Fibroblast of the conjunctiva (primary cell): ENCODE measurements at regions not wholly inside any gene's neighbourhood (a gene's known extent, or its start where the extent isn't known, plus 50 kb on each side); places are given as distances from the start of the nearest gene placed in this dataset.

Experiments
- DNase-seq: peaks from one replicate; pipeline ENCODE4 v3.0.0-alpha.2; 2010; ENCODE audit warnings: low read depth

DNA sequence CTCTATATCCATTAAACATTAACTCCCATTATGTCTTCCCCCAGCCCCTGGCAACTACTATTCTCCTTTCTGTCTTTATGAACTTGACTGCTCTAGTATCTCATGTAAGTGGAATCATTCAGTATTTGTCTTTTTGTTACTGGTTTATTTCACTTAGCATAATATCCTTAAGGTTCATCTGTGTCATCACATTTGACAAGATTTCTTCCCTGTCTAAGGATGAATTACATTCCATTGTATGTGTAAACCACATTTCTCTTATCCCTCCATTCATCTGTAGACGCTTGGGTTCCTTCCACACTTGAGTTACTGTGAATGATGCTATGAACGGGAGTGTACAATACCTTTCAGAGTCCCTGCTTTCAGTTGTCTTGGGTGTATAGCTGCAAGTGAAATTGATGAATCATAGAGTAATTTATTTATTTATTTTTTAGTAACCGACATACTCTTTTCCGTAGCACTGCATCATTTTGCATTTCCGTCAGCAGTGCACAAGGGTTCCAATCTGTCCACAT, 399.7 kb upstream of the RBFOX1 start:
- no peak for DNase-seq

DNA sequence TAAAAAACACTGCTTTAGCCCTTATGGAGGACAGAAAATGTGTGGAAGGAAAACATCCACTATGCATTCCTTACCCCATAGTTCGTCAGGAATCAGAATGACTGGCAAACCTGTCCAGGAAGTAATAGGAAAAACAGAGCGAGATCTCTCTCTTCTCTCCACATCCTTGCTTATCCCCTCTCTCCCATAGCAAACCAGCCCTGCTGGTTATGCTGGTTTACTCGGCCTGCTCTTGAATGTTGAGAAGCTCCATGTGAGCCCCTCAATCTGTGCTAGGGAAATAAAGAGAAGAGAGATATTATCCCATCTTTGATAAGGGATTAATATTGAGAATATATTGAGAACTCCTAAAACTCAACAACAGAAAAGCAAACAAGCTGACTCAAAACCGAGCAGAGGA, 402.8 kb upstream of the RBFOX1 start:
- DNase-seq, result no peak

DNA sequence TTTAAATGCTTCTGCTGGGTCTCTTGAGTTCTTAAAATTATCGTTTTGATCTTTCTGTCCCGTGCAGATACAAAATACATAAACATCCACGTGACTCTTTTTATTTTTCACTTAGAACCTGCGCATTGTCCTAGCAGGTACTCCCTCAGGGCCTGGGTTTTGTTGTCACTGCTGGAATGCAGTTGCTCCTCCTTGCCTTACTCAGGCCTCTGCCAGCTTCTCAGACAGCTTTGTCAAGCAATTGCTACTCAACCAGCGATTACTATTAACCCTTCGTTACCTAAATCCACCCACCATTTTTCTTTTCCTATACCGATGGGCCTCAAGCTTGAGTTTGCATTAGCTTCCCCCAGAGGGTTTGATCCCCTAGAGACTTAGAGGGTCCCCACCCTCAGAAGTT, 405.9 kb upstream of the RBFOX1 start:
- DNase-seq, result no peak

DNA sequence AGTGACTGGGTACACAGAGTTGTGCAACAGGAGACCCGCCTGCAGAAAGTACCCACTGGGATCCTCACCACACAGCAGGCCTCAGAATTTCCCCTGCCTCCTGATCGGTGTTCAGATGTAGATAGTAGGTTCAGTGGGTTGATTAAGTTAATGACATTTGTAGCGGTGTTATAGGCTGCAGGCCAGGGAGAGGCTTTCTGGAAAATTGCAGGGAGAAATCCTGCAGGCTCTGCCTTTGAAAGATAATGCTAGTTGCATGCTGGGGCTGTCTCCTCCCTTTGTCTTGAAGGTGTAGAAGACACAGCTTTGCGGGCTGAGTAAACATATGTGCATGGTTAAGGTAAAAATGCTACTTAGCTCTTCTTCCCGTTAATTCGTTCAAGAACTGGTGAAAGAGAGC, 406.3 kb upstream of the RBFOX1 start:
- no peak for DNase-seq

DNA sequence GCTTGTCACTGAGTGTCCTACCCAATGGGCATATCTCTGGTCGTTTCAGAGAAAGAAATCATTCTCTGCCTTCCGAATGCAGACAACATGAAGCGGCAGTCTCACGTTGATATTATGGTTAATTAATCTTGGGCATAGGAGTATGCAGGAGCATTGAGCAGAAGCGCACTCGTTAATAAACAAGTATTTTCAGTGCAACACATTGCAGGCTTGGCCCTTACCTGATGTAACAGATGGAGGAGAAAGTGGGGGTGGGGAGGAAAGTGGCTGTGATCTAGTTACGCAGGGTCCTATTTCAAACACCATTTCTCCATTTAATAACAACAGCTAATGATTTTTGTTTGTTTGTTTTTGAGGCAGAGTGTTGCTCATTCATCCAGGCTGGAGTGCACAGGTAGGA, 414.0 kb upstream of the RBFOX1 start:
- no peak for DNase-seq

DNA sequence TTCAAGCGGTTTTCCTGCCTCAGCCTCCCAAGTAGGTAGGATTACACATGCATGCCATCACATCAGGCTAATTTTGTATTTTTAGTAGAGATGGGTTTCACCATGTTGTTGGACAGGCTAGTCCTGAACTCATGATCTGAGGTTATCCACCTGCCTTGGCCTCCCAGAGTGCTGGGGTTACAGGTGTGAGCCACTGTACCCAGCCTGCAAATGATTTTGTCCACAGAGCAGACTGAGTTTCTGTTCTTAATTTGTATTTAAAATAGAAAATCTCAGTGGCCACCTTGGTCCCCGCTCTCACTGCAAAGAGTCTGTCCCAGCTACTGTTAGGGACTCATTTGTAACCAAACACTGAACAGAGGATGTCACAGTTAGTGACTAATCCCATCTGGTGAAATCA, 415.7 kb upstream of the RBFOX1 start:
- DNase-seq, result no peak

DNA sequence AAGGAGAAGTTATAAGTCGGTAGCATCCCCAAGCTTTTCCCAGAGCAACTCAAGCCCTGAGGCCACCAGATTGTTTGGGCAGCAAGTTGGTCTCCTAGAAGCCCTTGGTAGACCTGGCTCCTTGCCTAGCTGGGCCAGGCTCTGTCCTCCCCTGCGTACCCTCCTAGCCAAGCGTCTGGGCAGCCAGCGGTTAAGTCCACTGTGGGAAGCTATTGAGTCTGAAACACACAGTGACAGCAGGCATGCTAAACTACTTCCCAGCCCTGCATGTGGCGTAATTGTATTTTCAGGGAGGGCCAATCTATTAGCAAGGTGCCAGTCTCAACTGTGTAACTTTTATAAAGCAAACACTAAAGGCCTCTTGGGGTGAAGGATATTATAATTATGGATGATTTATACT, 419.1 kb upstream of the RBFOX1 start:
- no peak for DNase-seq

DNA sequence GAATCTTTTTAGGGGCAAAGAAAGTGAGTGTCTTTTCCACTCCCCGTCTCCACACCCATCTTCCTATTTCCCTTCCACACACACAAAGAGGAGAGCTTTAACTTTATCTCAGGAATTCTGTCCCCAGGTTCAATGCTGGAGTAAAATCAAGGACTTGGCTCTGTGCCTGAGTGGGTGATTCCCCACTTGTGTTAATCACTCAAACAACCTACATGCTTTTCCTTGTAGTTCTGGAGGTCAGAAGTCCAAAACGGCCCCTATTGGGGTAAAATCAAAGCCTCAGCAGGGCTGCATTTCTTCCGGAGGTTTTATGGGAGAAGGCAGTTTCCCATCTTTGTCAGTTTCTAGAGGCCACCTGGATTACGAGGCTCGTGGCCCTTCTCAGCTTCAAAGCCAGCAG, 422.3 kb upstream of the RBFOX1 start:
- no peak for DNase-seq

DNA sequence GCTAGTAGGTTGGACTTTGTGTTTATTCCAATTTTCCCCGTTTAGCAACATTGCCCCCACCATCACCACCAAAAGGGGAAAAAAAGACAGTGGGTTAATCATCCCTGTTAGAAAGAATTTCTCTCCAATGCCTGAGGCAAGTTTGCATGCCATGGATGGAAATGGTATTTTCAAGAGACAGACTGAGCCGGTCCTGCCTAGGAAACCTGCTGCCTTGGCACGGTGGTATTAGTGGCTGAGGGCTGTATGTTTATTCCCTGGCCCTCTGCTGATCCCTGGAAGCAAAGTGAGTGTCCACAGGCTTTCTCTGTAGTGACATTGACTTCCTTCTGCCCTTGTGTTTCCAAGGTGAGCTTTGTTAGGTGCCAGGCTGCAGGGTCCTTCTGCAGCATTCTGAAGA, 427.0 kb upstream of the RBFOX1 start:
- DNase-seq, result no peak

DNA sequence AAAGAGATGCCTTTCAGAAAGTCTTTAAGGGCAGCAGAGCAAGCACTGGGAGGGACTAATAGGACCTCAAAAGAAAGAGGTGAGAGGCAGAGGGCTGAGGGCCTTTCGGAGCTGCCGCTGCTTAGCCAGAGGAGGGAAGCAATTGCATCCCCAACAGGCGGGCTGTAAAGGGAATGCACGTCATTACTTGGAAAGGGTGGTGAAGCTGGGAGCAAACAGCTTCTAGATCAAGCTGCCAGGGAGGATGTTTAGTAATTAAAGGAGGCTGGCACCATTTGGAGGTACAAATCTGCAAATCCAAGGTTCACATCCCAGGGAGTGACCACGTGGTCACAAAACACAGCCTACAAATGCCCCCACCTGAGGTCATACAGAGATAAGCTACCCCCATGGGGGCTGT, 429.0 kb upstream of the RBFOX1 start:
- DNase-seq, result no peak

DNA sequence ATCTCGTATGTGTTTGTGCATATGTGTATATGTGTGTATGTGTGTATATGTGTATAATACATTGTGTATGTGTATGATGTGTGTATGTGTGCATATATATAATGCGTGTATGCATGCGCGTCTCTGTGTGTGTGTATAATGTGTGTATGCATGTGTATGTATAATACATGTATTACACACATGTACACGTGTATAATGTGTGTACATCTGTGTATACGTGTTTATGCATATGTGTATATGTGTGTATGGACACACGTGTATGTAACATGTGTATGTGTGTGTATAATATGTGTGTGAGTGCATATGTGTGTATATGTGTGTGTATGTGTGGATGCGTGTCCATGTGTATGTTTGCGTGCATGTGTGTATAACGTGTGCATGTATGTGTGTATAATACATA, 433.7 kb upstream of the RBFOX1 start:
- DNase-seq, result no peak

DNA sequence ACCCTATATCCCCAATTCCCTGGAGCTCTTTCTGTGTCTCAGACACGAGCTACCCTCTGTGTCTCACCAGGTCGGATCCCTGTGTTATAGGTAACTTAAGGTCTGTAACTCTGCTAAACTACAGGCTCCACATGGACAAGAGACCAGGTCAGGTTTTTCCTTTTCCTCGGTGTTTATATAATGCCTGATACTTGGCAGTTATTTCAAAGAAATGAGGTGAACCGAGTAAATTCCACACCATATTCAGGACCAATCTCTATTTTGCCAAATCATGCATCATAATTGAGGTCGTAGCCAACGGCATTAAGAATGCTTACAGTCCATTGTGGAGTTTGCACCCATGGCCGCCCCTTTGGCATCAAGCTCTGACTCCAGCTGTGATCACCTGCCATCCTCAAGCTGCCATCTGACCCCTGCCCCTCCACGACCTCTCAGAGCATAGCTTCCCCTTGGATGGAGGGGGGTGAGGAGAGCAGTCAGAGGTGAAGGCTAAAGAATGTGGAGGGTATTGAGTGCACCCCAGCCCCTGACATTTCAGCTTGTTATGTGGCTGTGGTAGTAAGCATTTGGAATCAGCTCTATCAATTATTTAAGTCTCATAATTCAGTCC, 434.7 kb upstream of the RBFOX1 start:
- no peak for DNase-seq

DNA sequence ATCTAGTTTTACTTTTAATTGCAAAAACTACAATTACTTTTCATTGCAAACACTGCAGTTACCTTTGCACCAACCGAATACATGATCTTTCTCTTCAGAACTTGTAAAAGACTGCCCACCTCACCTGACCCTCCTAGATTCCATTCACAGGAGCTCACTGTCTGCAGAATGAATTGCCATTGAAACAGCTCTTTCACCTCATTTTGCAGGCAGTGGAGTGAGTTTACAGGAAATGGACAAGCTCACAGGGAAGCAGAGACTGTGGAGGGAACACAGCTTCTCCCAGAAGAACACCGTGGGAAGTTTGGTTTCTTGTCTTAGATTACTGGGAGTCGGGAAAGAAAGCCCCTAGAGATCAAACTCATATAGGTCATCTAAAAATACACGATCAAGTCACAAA, 439.7 kb upstream of the RBFOX1 start:
- DNase-seq, result no peak

DNA sequence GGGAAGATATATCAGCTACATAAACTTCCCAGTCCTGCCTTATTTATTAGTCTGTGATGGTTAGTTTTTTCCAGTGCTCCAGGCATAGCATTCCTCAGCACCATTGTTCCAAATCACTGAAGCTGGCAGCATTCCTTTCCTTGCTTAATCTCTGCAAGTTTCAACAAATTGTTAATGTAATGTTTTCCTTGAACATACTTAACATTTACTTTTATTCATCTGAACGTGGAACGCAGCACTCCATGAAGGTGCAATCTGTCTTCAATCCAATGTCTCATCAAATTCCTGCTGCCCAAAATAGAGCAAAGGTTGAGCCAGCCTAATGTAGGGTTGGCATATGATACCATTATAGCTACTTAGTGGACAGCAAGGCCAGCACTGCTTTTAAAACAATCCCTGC, 441.1 kb upstream of the RBFOX1 start:
- DNase-seq, result no peak

DNA sequence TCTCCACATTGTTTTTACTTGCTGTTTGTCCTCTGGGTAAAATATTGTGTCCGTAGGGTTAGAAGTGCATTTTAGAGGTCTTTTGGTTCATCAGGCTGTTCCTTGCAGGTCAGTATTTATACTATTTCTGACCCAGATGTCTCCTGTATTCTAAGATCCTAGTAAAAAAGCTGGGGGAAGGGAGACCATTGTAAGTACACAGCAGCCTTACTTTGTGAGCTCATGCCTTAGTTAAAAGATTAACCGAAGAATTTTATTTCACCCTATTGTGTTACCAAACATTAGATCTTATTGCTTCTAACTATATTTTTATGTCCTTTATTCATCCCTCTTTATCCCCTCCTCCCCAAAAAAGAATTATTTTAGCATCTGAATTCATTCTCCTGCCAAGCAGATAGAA, 444.1 kb upstream of the RBFOX1 start:
- DNase-seq, result no peak

DNA sequence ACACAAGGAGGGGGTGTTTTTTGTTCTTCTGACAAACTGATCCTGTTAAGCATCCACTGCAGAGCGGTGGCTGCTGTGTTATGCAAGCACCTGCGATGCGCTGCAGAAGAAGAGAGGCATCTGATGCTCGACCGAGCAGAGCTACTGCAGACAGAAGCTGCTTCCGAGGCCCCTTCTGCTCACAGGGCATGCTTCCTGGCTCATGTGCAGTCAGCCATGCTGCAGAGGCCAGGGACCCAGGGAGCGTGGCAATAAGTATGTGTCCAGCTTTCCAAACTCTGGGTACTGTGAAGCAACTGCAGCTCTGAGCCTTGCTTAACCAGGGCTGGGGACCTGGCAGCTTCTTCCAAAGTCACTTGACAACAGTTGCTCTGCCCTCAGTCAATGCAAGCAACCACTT, 448.6 kb upstream of the RBFOX1 start:
- DNase-seq, result no peak

DNA sequence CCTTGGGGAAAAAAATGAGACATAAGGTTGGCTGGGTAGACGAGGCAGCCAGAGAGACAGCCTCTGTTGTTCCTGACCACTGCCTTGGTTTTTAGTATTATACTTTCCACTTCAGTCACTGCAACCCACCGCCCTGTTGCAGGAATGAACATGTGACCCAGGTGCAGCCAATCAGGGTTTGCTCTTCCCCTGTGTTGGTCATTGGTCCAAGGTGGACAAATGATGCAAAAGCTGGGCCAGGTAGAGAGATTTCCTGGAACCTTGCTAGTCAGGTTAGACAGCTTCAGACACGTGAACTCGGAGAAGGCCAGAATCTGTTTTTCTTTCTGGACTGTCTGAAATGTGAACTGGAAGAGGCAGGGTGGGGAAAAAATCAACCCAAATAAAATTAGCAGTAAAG, 452.4 kb upstream of the RBFOX1 start:
- DNase-seq, result no peak

DNA sequence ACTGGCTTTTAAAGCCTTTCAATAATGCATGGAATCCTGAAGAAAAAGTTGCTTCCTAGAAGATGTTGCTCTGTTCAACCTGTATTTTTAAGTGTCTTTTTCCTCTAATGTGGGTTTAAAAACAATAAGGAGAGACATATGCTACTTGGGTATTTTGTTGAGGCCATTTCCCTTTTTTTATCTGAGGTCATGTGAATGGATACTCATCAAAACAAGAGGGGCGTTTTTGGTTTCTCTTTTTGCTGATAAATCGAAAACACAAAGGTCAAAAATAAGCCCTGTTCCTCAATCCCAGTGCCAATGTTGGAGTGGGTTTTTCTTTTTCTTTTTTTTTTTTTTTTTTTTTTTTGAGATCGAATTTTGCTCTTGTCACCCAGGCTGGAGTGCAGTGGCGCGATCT, 468.0 kb upstream of the RBFOX1 start:
- no peak for DNase-seq

DNA sequence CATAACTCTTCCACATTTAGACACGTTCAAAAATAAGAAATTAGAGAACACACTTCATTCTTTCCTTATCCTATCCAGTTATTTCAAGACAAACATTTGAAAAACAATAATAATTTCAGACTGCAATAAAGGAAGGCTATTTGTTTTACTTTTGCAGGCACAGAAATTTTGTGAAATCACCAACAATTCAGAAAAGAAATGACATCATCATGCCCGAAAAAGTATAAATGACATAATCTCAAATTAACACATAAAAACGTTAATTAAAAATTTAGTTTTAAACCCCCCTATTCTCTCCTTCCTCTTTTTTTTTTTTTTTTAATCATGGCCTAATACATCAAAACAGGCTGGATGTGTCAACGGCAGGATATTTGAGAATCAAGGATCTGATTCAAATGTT, 468.4 kb upstream of the RBFOX1 start:
- no peak for DNase-seq

DNA sequence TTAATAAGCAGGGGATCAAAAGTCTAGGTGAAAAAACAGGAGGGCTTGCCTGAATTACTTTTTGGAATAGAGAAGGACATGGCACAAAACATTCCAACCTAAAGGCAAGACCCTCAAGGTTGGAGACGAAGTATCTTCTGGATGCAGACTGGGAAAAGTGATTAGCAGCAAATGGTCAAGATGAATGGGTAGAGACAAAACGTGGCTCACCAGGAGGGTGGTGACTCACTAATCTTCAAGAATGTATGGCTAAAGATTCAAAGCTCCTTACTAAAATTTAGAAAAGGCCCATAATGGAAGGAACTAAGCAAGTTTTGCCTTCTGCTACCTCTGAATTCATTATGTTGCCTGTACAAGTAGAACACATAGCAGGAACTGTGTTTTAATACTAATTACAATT, 469.5 kb upstream of the RBFOX1 start:
- DNase-seq, result no peak

DNA sequence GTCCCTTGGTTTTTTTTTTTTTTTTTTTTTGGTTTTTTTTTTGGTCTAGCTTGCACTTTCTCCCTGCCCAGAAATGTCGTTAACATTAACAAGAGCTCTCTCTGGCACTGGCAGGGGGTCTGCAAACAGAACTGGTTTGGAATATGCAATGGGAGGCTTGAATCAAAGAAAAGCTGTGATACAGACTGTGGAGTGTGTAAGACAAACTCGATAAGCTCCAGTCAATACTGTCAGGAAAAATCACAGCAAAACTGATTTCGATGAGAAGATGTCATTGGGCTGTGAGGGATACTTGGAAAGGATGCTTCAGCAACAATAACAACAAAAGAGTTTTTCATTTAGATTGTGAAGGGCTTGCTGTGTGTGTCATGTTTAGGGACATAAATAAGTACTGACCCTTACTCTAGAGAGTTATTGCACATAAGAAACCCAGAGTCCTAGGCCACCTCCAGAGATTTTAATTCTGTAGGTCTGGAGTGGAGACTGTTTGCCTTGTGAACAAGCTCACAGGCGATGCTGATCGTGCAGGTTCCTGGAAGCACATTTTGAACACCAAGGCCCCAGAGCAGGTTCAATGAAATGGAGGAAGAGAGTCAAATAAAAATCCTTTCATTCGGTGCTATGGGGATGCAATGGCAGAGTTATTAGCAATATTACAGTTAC, 470.7 kb upstream of the RBFOX1 start:
- no peak for DNase-seq

DNA sequence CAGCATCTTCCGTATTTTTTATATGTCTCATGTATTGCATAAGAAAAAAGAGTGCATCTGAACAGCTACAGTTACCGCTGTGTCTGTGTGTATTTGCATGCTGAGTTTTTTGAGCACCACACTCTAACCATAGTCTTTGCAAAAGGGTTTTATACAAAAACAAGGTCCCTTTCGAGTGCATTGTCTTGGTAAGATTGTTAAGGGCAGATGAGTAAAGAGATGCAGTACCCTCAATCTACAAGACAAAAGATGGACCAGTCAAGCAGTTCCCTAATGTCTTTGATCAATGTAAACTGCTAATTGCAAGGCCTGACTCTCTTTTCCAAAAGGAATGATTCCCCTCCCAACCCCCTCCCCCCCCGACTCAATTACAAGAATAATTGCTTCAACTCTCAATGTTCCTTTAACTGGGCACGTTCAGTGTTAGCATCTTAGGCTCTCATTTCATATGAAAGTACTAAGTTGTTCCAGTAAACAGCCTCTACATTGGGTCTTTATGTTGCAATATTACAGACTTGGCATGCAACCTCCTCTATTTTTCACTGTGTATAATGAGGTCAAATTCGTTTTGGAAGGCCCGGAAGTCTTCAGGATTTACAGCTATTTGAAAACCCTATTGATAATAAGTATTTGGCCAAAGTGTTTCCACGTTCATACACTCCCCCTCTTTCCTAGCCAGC, 471.4 kb upstream of the RBFOX1 start:
- DNase-seq, result no peak

DNA sequence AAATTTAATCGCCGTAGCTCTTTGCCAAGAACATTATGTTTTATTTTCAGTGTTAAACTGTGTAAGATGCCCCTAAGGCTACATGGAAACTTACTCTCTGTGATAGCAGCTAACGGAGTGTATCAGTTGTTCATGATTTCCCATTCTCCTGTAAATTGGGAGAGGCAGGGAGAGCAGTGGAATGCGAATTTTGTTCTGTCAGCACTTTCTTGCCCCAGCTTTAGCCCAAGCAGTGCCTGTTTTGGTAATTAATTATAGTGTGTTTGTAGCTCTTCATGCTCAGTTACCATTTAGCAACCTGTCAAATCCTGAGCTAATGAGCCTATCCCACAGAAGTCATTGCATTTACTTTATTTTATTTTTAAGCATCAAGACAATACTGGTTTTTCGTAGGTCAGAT, 475.1 kb upstream of the RBFOX1 start:
- DNase-seq, result no peak

DNA sequence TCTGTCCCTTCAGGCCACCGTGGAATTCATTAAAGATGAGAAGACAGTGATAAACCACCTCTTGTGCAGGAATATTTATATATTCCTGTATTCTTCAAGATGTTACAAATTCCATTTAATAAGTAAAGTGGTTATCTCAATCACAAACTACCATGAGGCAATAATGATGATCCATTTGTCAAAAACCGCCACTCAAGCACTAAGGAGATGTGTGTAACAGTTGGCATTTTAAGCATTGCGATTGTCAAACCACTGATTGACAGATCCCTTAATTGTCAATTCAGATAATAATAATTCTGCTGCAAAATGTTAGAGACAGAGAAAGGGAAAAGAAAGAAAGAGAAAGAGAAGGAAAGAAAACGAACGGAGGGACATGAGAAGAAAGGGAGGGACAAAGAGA, 476.1 kb upstream of the RBFOX1 start:
- no peak for DNase-seq
